ENCODE measurements at regions not wholly inside any gene's neighbourhood (a gene's known extent, or its start where the extent isn't known, plus 50 kb on each side); places are given as distances from the start of the nearest gene placed in this dataset.

DNA sequence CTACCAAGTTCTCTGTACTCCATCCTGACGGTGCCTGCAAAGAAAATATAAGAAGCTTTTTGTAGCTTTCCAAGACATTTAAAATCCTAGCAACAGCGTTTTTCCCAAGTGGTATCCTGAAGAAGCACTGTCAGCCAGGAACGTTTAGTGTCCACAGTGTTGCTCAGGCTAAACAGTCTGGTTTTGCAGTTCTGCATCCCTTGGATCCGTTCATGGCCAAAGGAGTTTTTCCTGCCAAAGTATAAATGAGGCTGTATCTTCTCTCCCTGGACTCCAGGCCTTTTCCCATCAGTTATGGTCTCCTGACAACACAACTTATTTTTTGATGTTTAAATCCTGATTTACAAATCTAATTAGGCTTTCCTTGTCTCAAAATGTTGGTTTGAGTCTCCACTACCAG lies 925.8 kb downstream of the TLE1 start:
- Histone ChIP-seq H2AFZ (ENCODE audit: low read depth, low read length) (no peak overlapping the region), H4K20me1 (replicated peaks; ENCODE audit: control insufficient read depth, extremely low read depth, insufficient read depth, low read length) (no peaks in the 10 kb centered on the region), H3K27ac (ENCODE audit: insufficient read depth, low read depth, low read length) (no peak overlapping the region), H3K4me1 (ENCODE audit: control insufficient read depth, extremely low read depth, insufficient read depth, low read length) (no peaks in the 10 kb centered on the region), H3K9ac (replicated peaks; ENCODE audit: extremely low read depth, insufficient read depth, low read length) (no peak overlapping the region), H3K9me1 (replicated peaks; ENCODE audit: control insufficient read depth, extremely low read depth, insufficient read depth, low read length) (no peaks in the 10 kb centered on the region), H3K36me3 (ENCODE audit: control insufficient read depth in 2 of 2, extremely low read depth in 1 of 2, insufficient read depth in 2 of 2, low read length in 2 of 2) (no peaks in the 10 kb centered on the region), H3K79me2 (ENCODE audit: control insufficient read depth, insufficient read depth, low read length) (no peaks in the 10 kb centered on the region), H3K4me3 (replicated peaks in 1 of 3; ENCODE audit: insufficient read depth in 1 of 3, low read depth in 1 of 3, low read length in 3 of 3) (no peak overlapping the region), H3K9me3 (replicated peaks; ENCODE audit: control insufficient read depth, insufficient read depth, low read length) (no peaks in the 10 kb centered on the region), H3K27me3 (ENCODE audit: control insufficient read depth in 2 of 2, insufficient read depth in 2 of 2, low read length in 2 of 2) (no peaks in the 10 kb centered on the region), H3K4me2 (ENCODE audit: insufficient read depth, low read length) (no peak overlapping the region)
- BruUV-seq (replicated peaks) = no TSS peak
- dilution Hi-C loops (cut with MboI; ENCODE audit: extremely low pct_ligation_motif_present, low sequenced_read_pairs) (no loop called here), intact Hi-C loops (cut with micrococcal nuclease) (no loop called here)
- TF ChIP-seq FOS (IDR thresholded peaks at IDR 0.05; ENCODE audit: borderline replicate concordance, insufficient read depth, low read length) = no peak
- no peak for TF ChIP-seq POLR2AphosphoS5 (IDR thresholded peaks at IDR 0.05; ENCODE audit: insufficient read depth, low read depth, low read length)
- no peak for TF ChIP-seq JUN (IDR thresholded peaks at IDR 0.05; ENCODE audit: borderline replicate concordance, insufficient read depth, insufficient read length, low read depth)
- TF ChIP-seq, protein P1, sequence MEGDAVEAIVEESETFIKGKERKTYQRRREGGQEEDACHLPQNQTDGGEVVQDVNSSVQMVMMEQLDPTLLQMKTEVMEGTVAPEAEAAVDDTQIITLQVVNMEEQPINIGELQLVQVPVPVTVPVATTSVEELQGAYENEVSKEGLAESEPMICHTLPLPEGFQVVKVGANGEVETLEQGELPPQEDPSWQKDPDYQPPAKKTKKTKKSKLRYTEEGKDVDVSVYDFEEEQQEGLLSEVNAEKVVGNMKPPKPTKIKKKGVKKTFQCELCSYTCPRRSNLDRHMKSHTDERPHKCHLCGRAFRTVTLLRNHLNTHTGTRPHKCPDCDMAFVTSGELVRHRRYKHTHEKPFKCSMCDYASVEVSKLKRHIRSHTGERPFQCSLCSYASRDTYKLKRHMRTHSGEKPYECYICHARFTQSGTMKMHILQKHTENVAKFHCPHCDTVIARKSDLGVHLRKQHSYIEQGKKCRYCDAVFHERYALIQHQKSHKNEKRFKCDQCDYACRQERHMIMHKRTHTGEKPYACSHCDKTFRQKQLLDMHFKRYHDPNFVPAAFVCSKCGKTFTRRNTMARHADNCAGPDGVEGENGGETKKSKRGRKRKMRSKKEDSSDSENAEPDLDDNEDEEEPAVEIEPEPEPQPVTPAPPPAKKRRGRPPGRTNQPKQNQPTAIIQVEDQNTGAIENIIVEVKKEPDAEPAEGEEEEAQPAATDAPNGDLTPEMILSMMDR (IDR thresholded peaks at IDR 0.05; ENCODE audit: extremely low read depth in 1 of 2, insufficient read depth in 1 of 2, low read depth in 1 of 2, low read length in 2 of 2) = no peak
- TF ChIP-seq MYC (IDR thresholded peaks at IDR 0.05; ENCODE audit: low read depth, low read length) = no peak
- TF ChIP-seq POLR2A (IDR thresholded peaks at IDR 0.05; ENCODE audit: low read depth, low read length) = no peak
- no peak for TF ChIP-seq MAX (IDR thresholded peaks at IDR 0.05; ENCODE audit: insufficient read depth, insufficient read length)
- TF ChIP-seq EZH2 (IDR thresholded peaks at IDR 0.05; ENCODE audit: borderline replicate concordance, low read depth, low read length, severe bottlenecking) = no peak
- TF ChIP-seq GATA2 (IDR thresholded peaks at IDR 0.05; ENCODE audit: insufficient read depth, insufficient read length, low read depth, low read length) = no peak
- ChIA-PET CTCF (no interaction called here), POLR2A (no interaction called here)
- FAIRE-seq = no peak
- no peak for DNase-seq (ENCODE audit: low read depth, low spot score)
